ENCODE measurements at regions not wholly inside any gene's neighbourhood (a gene's known extent, or its start where the extent isn't known, plus 50 kb on each side); places are given as distances from the start of the nearest gene placed in this dataset.
"Not testable (repeated sequence)": the region's sequence is repeated elsewhere in the genome, so short reads cannot be mapped to it uniquely, and the experiment has no call there.

GRCh38 chr21:28877318-28877884 is 115.3 kb downstream of the LTN1 start:
- no peak for DNase-seq (ENCODE audit: low read depth in 3 of 3, low spot score in 1 of 3)

DNA sequence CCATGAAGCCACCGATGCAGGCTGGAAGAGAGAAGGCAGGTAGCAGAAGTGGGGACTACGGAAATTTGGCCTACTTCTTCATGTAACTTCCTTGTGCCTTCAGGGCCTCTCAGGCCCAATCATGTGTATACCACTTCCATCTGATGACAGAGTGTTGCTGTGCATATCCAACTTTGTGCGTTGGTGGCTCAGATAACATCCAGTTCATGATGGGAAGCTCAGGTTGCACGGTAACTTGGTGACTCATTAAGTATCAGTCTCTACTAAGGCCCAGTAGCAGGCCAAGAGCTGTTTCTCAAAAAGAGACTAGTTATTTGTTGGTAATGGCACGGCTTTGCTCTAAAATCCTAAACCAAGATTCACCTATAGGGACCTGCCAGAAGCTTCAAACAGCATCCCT is 117.6 kb downstream of the LTN1 start:
- DNase-seq (ENCODE audit: low read depth in 3 of 3, low spot score in 1 of 3), result no peak

GRCh38 chr21:28872218-28872617 is 120.5 kb downstream of the LTN1 start:
- no peak for DNase-seq (ENCODE audit: low read depth in 3 of 3, low spot score in 1 of 3)

DNA sequence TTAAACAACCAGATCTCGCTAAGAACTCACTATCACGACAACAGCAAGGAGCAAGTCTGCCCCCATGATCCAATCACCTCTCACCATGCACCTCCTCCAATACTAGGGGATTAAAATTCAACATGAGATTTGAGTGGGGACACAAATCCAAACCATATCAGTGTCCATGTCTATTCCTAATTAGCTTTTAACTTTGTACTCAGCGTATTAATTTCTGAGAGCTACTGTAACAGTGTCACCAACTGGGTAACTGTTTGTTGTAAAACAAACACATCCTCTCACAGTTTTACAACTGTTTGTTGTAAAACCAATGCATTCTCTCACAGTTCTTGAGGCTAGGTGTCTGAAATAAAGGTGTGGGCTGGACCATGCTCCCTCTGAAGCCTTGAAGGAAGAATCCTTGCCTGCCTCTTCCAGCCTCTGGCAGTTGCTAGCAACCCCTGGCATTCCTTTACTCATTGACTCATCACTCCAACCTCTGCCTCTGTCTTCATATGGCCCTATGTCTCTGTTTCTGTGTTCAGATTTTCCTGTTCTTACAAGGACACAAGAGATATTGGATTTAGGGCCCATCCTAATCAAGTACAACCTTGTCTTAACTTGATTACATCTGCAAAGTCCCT is 121.2 kb downstream of the LTN1 start:
- no peak for DNase-seq (ENCODE audit: low read depth in 3 of 3, low spot score in 1 of 3)

- no peak for DNase-seq (ENCODE audit: low read depth in 3 of 3, low spot score in 1 of 3)
These were observed 125.3 kb downstream of the LTN1 start for GRCh38 chr21:28867401-28867800.

GRCh38 chr21:28865488-28866186 is 127.0 kb downstream of the LTN1 start:
- no peak for DNase-seq (ENCODE audit: low read depth in 3 of 3, low spot score in 1 of 3)

- DNase-seq (ENCODE audit: low read depth in 3 of 3, low spot score in 1 of 3), result no peak
These were observed 134.3 kb downstream of the LTN1 start for GRCh38 chr21:28858424-28858823.

- DNase-seq (ENCODE audit: low read depth in 3 of 3, low spot score in 1 of 3), result no peak
These were observed 134.9 kb downstream of the LTN1 start for GRCh38 chr21:28857752-28858151.

DNA sequence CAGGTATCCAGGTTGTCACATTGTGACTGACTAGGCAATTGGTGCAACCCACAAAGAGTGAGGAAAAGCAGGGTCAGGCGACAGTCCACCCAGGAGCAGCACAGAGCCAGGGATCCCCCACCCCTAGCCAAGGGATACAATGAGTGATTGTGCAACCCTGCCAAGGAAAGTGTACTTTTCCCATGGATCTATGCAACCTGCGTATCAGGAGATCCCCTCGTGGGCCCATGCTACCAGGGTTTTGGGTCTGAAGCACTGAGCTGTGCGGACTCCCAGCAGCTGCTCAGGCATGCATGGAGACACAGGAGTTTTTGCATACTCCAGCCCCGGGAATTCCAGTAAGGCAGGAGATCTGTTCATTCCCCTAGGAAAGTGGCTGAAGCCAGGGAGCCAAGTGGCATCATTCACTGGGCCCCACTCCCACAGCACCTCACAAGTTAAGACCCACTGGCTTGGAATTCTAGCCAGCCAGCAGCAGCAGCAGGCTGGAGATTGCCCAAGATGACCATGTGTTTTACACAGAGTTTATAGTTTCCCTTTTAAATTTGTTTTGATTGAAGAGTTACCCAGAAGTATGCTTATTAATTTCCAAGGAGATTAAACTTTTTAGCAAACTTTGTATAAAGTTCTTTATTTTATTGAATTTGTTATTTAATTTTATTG is 136.0 kb downstream of the LTN1 start:
- DNase-seq (ENCODE audit: low read depth in 3 of 3, low spot score in 1 of 3), result no peak

DNA sequence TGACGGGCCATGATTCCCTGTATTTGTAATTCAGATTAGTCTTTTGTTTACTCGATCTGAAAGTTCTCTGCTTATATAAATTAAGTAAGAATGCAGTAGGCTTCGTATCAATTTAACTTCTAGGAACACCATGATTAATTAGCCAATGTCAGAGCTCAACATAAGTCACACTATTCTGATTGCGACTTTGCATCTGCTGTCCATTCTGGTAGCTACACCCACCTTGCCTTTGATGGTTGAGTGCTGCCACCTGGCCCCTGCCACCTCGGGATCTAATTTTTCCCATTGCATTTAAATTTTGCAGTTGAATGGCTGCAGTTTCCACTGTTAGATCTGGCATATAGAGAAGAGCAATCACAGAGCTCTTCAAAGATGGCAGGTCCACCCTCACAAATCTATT is 140.0 kb downstream of the LTN1 start:
- DNase-seq (ENCODE audit: low read depth in 3 of 3, low spot score in 1 of 3), result no peak

GRCh38 chr21:28851645-28852044 is 141.0 kb downstream of the LTN1 start:
- no peak for DNase-seq (ENCODE audit: low read depth in 3 of 3, low spot score in 1 of 3)

DNA sequence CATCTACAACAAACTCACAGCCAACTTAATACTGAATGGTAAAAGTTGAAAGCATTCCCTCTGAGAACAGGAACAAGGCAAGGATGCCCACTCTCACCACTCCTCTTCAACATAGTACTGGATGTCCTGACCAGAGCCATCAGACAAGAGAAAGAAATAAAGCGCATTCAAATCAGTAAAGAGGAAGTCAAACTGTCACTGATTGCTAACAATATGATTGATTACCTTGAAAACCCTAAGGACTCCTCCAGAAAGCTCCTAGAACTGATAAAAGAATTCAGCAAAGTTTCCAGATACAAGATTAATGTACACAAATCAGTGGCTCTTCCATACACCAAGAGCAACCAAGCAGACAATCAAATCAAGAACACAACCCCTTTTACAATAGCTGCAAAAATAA is 153.4 kb downstream of the LTN1 start:
- DNase-seq (ENCODE audit: low read depth in 3 of 3, low spot score in 1 of 3), result not testable (repeated sequence)

DNA sequence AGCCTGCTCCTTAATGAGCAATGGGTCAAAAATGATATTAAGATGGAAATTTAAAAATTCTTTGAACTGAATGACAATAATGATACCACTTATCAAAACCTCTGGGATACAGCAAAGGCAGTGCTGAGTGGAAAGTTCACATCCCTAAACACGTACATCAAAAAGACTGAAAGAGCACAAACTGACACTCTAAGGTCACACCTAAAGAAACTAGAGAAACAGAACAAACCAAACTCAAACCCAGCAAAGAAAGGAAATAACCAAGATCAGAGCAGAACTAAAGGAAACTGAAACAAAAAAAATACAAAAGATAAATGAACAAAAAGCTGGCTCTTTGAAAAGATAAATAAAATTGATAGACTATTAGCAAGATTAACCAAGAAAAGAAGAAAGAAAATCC is 155.3 kb downstream of the LTN1 start:
- not testable (repeated sequence) for DNase-seq (ENCODE audit: low read depth in 3 of 3, low spot score in 1 of 3)

GRCh38 chr21:28836588-28836987 is 156.1 kb downstream of the LTN1 start:
- DNase-seq (ENCODE audit: low read depth in 3 of 3, low spot score in 1 of 3), result not testable (repeated sequence)

DNA sequence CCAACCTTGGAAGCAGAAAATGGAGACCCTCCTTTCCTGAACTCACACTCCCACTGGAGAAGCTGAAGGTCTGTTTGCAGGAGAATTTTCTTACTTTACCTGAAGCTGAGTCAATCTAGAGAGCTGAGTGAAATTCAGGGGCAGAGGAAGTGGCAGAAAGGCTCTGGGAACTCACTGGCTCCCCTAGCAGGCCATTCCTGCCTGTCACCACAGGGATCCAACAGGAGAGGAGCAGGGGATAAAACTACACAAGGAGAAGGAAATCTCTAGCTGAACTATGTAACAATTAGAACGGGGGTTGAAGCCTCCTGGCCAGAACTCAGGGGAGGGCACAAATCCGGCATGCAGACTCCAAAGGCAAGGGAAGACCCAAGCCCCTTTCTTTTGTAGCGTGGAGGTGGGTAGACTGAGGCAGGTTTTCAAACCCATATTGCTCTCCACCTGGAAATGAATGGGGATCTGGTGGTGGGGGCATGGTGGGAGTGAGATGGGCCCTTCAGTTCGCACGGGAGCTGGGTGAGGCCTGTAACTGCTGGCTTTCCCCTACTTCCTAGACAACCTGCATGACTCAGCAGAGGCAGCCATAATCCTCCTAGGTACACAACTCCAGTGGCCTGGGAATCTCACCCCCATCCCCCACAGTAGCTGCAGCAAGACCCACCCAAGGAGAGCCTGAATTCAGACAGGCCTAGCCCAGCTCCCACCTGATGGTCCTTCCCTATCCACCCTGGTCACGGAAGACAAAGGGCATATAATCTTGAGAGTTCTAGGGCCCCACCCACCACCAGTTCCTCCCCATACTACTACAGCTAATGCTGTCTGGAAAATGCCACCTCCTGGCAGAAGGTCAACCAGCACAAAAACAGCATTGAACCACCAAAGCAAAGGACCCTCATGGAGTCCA is 158.1 kb downstream of the LTN1 start:
- DNase-seq (ENCODE audit: low read depth in 3 of 3, low spot score in 1 of 3), result no peak

DNA sequence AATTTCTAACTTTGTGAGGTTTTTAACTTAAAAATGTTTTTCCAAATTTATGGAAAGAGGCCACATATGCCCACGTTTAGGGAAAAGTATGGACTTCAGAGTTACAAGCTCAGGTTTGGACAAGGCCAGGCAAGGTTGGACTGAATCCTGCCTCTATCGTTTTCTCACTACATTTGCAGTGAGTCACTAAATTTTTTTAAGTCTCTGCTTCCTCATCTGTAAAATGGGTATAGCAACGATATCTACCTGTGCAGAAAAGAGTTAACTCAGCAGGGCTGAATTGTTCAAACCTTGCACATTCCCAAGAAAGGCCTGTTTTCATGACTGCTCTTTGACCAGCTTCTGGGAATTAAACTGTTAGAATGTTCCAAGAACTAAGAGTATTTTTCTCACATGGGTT is 159.1 kb downstream of the LTN1 start:
- DNase-seq (ENCODE audit: low read depth in 3 of 3, low spot score in 1 of 3), result no peak

DNA sequence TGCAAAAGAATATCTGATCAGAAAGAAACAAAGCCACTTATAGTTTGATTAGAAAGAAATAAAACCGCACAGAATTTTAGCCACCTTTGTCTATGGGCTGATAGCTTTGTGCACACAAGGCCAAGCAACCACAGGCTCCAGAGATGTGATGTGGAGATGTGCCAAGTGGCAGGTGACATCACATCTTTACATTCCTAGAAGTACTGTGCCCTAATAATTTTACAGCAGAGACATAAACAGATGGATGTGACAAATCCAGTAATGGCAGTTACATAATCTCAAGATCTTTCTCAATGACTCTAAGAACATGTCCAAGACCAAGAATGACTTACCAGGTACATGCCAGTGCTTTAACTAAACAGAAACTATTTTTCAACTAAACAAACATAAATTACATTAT is 159.5 kb downstream of the LTN1 start:
- DNase-seq (ENCODE audit: low read depth in 3 of 3, low spot score in 1 of 3), result no peak

DNA sequence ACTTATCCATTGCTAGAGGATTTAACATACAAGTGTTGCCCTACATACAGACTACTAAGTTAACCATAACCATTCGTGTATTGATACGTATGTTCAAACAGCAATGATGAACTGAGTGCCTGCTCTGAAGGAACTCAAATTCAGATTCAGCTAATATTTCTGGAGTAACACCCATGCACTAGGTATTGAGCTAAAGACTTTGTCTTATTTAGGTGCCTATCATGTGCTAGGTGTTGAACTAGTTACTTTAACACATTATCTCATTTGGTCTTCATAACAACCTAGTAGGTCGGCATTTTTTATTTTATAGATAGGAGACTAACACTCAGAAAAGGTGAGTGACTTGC is 160.0 kb downstream of the LTN1 start:
- DNase-seq (ENCODE audit: low read depth in 3 of 3, low spot score in 1 of 3), result no peak

DNA sequence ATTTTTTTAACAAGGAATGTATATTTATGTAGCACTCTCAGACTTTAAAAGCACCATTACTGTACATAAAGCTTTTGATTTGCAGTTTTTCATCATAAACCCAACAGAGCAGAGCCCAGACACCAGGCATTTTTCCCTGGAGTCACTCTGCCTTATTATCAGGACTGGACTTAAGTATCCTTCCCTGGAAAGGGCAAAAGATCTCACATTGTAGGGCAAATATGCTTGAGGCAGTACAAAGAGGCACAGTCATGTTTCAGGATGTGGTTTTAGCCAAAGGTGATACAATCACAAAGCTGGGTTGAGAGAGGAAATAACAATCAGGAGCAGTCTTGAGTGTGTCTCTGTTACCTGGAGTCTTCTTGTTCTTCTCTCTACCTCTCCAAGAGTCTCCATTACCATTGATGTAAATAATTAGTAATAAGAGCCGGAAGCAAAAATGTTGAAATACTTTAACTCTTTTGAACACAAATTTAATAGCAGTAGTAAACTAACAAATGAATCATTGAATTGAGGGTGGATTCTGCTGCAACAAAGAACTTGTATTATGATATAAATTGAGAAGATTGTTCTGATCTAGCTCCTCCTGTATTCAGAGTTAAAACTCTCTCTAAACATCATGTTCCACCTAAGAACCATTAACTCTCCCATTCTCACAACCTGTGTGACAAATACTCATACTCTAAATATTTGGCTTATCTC is 160.5 kb downstream of the LTN1 start:
- DNase-seq (ENCODE audit: low read depth in 3 of 3, low spot score in 1 of 3), result no peak

GRCh38 chr21:28828981-28829380 is 163.7 kb downstream of the LTN1 start:
- no peak for DNase-seq (ENCODE audit: low read depth in 3 of 3, low spot score in 1 of 3)

DNA sequence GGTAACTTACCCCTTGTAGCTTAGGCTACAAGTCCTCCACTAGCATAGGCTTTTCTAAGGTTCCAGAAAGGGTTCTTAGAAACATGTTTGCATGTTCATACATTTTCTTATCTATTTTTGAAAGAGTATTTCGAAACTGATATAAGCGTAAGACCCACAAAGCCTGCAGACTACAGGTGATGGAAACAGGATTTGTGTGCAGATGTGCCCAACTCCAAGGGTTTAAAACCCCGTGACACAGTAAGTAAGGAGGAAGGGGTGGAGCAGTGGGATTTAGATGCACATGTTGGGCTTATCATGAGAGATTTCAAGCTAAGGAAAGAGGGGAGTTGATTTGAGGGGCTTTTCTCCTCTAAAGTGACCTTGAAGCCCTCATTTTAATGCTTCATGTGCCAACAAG is 164.7 kb downstream of the LTN1 start:
- no peak for DNase-seq (ENCODE audit: low read depth in 3 of 3, low spot score in 1 of 3)

All from stimulated activated CD4-positive, alpha-beta T cell treated with anti-CD3 and anti-CD28 coated beads, TNF-alpha, amount 100 ng/mL, for 1 hour (primary cell).